CD8-positive, alpha-beta memory T cell (primary cell): ENCODE measurements at regions not wholly inside any gene's neighbourhood (a gene's known extent, or its start where the extent isn't known, plus 50 kb on each side); places are given as distances from the start of the nearest gene placed in this dataset.
A peak's percentile ranks its signal among the peaks of the same experiment; 100 is the strongest.
"Not testable (repeated sequence)": the region's sequence is repeated elsewhere in the genome, so short reads cannot be mapped to it uniquely, and the experiment has no call there.

Source experiments
- CTCF ChIA-PET: fragments of 350-600 bp; sonication (Branson Sonifier 250); formaldehyde crosslinking; loops from one replicate; lab custom pipeline; 2021; ENCODE audit warnings: antibody characterized with exemption; lab: Charles Lee
- POLR2A ChIA-PET: fragments of 350-600 bp; sonication (Branson Sonifier 250); formaldehyde crosslinking; loops from one replicate; lab custom pipeline; 2021; ENCODE audit warnings: antibody characterized with exemption; lab: Charles Lee
- DNase-seq, 5 donors: peaks; one replicate each; pipeline versions ENCODE4 v3.0.0 to v3.0.0-alpha.2; 2020 to 2022; ENCODE audit warnings: mixed read lengths in 1 of 5
- H3K27ac ChIP-seq: one replicate; pipeline ENCODE4 v1.7.0; 2013; ENCODE audit warnings: low read depth, mild to moderate bottlenecking, low read length, moderate library complexity
- H3K27me3 ChIP-seq: 2 replicates; pipeline ENCODE4 v1.7.0; 2013; ENCODE audit warnings: low read length, mild to moderate bottlenecking; ENCODE audit not compliant: insufficient read depth, poor library complexity, severe bottlenecking
- H3K36me3 ChIP-seq: 2 replicates; pipeline ENCODE4 v1.7.0; 2013; ENCODE audit warnings: mild to moderate bottlenecking, low read length, moderate library complexity; ENCODE audit not compliant: insufficient read depth
- H3K4me1 ChIP-seq: 2 replicates; pipeline ENCODE4 v1.7.0; 2013; ENCODE audit warnings: mild to moderate bottlenecking, low read length, moderate library complexity; ENCODE audit not compliant: insufficient read depth
- H3K4me3 ChIP-seq: 2 replicates; pipeline ENCODE4 v1.7.0; 2013; ENCODE audit warnings: mild to moderate bottlenecking, low read length
- H3K9me3 ChIP-seq: 2 replicates; pipeline ENCODE4 v1.7.0; 2013; ENCODE audit warnings: mild to moderate bottlenecking, low read length
- H3K27ac Mint-ChIP-seq, 8 donors: one replicate each; pipeline ENCODE4 v1.8.0; 2020 to 2021; ENCODE audit warnings: mixed read lengths in 8 of 8, mild to moderate bottlenecking in 6 of 8, inconsistent platforms in 3 of 8, moderate library complexity in 3 of 8
- H3K27me3 Mint-ChIP-seq, 2 donors: one replicate each; pipeline ENCODE4 v1.8.0; 2020 to 2021; ENCODE audit warnings: mixed read lengths in 2 of 2, mild to moderate bottlenecking in 1 of 2, moderate library complexity in 1 of 2
- H3K36me3 Mint-ChIP-seq, 3 donors: one replicate each; pipeline ENCODE4 v1.8.0; 2020 to 2021; ENCODE audit warnings: mixed read lengths in 3 of 3, inconsistent platforms in 1 of 3, mild to moderate bottlenecking in 1 of 3
- H3K4me1 Mint-ChIP-seq, 3 donors: one replicate each; pipeline ENCODE4 v1.8.0; 2020 to 2021; ENCODE audit warnings: mixed read lengths in 3 of 3, inconsistent platforms in 1 of 3, mild to moderate bottlenecking in 1 of 3
- H3K4me3 Mint-ChIP-seq, 7 donors: one replicate each; pipeline ENCODE4 v1.8.0; 2020 to 2021; ENCODE audit warnings: mixed read lengths in 7 of 7, mild to moderate bottlenecking in 6 of 7, moderate library complexity in 4 of 7, inconsistent platforms in 2 of 7
- H3K9me3 Mint-ChIP-seq, 5 donors: one replicate each; pipeline ENCODE4 v1.8.0; 2020 to 2022; ENCODE audit warnings: mixed read lengths in 5 of 5, mild to moderate bottlenecking in 3 of 5, moderate library complexity in 2 of 5, inconsistent platforms in 1 of 5

DNA sequence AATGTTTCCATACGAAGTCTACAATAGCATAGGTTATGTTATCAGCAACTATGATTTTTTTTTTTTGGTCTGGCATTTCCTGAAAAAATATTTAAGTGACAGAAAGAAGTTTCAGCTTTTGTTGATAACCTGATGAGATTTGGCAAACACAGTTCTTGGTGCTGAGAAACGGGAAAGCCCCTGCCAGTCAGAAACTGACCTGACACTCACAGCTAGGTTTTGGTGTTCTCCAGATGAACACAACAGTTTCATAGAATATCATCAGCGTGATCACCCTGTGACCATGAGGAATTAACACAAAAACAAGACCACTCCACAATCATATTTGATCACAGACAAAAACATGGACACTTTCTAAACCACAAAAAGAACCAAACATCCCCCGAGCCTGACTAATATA is 152.5 kb upstream of the DCAF8L1 start:
- no peaks in the 10 kb centered on the region for H3K4me1 ChIP-seq
- H3K4me1 Mint-ChIP-seq = no peaks in the 10 kb centered on the region
- H3K9me3 Mint-ChIP-seq = peaks cover 0 to 7% (median 0%) of the 10 kb centered on the region in 5 donors
- no peak overlapping the region for H3K4me3 Mint-ChIP-seq
- no peaks in the 10 kb centered on the region for H3K27me3 ChIP-seq
- H3K27ac ChIP-seq = no peak overlapping the region
- H3K36me3 ChIP-seq = no peaks in the 10 kb centered on the region
- CTCF ChIA-PET = no interaction called here
- no peaks in the 10 kb centered on the region for H3K36me3 Mint-ChIP-seq
- no peak overlapping the region for H3K4me3 ChIP-seq
- H3K9me3 ChIP-seq = no peaks in the 10 kb centered on the region
- no peak overlapping the region for H3K27ac Mint-ChIP-seq
- peaks cover 0 to 4% of the 10 kb centered on the region in 2 donors for H3K27me3 Mint-ChIP-seq
- DNase-seq = no peak
- POLR2A ChIA-PET = no interaction called here

DNA sequence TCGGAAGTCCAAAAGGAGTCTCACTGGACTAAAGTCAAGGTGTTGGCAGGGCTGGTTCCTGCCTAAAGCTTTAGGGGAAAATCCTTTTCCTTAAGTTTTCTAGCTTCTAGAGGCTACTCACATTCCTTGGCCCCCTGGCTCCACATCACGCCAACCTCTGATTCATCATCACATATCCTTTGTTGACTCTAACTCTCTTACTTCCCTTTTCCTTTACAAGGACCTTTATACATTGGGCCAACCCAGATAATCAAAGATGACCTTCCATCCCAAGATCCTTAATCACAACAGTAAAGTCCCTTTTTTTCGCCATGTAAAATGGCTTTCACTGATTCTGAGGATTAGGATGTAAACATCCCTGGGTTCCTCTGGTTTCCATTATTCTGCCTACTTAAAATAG is 146.4 kb upstream of the DCAF8L1 start:
- H3K27me3 ChIP-seq = no peaks in the 10 kb centered on the region
- no peak overlapping the region for H3K4me3 ChIP-seq
- DNase-seq = no peak
- Mint-ChIP-seq H3K4me1 (no peaks in the 10 kb centered on the region), H3K27ac (no peak overlapping the region), H3K36me3 (no peaks in the 10 kb centered on the region), H3K4me3 (no peak overlapping the region), H3K27me3 (no peaks in the 10 kb centered on the region), H3K9me3 (peaks cover 0 to 11% (median 7%) of the 10 kb centered on the region in 5 donors)
- H3K27ac ChIP-seq = no peak overlapping the region
- H3K4me1 ChIP-seq = no peaks in the 10 kb centered on the region
- ChIA-PET POLR2A (no interaction called here), CTCF (no interaction called here)
- H3K9me3 ChIP-seq = no peaks in the 10 kb centered on the region
- no peaks in the 10 kb centered on the region for H3K36me3 ChIP-seq

GRCh38 chrX:28126886-28127285 is 145.6 kb upstream of the DCAF8L1 start:
- ChIA-PET POLR2A (no interaction called here), CTCF (no interaction called here)
- no peak overlapping the region for H3K4me3 ChIP-seq
- DNase-seq = no peak
- H3K27me3 Mint-ChIP-seq = no peaks in the 10 kb centered on the region
- H3K36me3 ChIP-seq = no peaks in the 10 kb centered on the region
- H3K36me3 Mint-ChIP-seq = no peaks in the 10 kb centered on the region
- H3K27me3 ChIP-seq = no peaks in the 10 kb centered on the region
- H3K27ac ChIP-seq = no peak overlapping the region
- no peak overlapping the region for H3K27ac Mint-ChIP-seq
- peaks cover 0 to 11% (median 7%) of the 10 kb centered on the region in 5 donors for H3K9me3 Mint-ChIP-seq
- H3K4me1 Mint-ChIP-seq = no peaks in the 10 kb centered on the region
- no peaks in the 10 kb centered on the region for H3K9me3 ChIP-seq
- H3K4me1 ChIP-seq = no peaks in the 10 kb centered on the region
- H3K4me3 Mint-ChIP-seq = no peak overlapping the region

DNA sequence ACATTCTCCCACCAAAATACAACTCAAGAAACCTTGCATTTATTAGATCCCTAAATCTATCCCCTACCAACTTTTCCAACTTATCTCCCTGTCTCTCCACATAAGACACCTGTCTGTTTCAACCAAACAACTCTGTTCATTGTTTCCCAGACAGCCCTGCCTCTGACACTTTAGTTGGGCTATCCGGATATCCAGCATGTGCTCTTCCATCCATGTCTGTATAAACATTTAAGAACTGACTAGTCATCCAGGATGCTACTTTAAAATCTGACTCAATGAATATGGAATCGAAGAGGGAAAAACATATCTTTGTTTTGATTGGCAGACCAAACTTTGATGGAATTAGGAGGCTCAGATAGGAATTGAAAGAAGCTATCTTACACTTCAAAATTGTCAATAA is 143.2 kb upstream of the DCAF8L1 start:
- Mint-ChIP-seq H3K9me3 (peaks cover 0 to 9% (median 8%) of the 10 kb centered on the region in 5 donors), H3K27ac (no peak overlapping the region), H3K27me3 (no peaks in the 10 kb centered on the region), H3K36me3 (no peaks in the 10 kb centered on the region), H3K4me1 (no peaks in the 10 kb centered on the region), H3K4me3 (no peak overlapping the region)
- Histone ChIP-seq H3K4me1 (no peaks in the 10 kb centered on the region), H3K9me3 (no peaks in the 10 kb centered on the region), H3K36me3 (no peaks in the 10 kb centered on the region), H3K27me3 (no peaks in the 10 kb centered on the region), H3K27ac (no peak overlapping the region), H3K4me3 (no peak overlapping the region)
- ChIA-PET POLR2A (no interaction called here), CTCF (no interaction called here)
- DNase-seq = no peak

GRCh38 chrX:28120580-28121245 is 139.5 kb upstream of the DCAF8L1 start:
- H3K27me3 ChIP-seq, DNase-seq, POLR2A ChIA-PET, H3K4me1 ChIP-seq, H3K27ac ChIP-seq, H3K9me3 Mint-ChIP-seq, CTCF ChIA-PET, H3K27me3 Mint-ChIP-seq, H3K36me3 Mint-ChIP-seq, H3K4me3 Mint-ChIP-seq, H3K4me1 Mint-ChIP-seq, H3K36me3 ChIP-seq, H3K4me3 ChIP-seq, H3K9me3 ChIP-seq, H3K27ac Mint-ChIP-seq: not testable (repeated sequence)

- no peak for DNase-seq
- H3K4me3 ChIP-seq = no peak overlapping the region
- POLR2A ChIA-PET = no interaction called here
- no peak overlapping the region for H3K27ac ChIP-seq
- Mint-ChIP-seq H3K4me3 (peak overlapping the region in 1 of 7 donors; percentile 2), H3K36me3 (no peaks in the 10 kb centered on the region), H3K4me1 (no peaks in the 10 kb centered on the region), H3K27me3 (no peaks in the 10 kb centered on the region), H3K9me3 (peaks cover 0 to 9% (median 2%) of the 10 kb centered on the region in 5 donors), H3K27ac (no peak overlapping the region)
- no peaks in the 10 kb centered on the region for H3K27me3 ChIP-seq
- CTCF ChIA-PET = no interaction called here
- no peaks in the 10 kb centered on the region for H3K9me3 ChIP-seq
- H3K36me3 ChIP-seq = no peaks in the 10 kb centered on the region
- H3K4me1 ChIP-seq = no peaks in the 10 kb centered on the region
Observed at GRCh38 chrX:28120072-28120471, 138.8 kb upstream of the DCAF8L1 start.

- H3K27ac ChIP-seq = no peak overlapping the region
- peaks cover 0 to 5% (median 2%) of the 10 kb centered on the region in 5 donors for H3K9me3 Mint-ChIP-seq
- no peak overlapping the region for H3K27ac Mint-ChIP-seq
- no peaks in the 10 kb centered on the region for H3K9me3 ChIP-seq
- ChIA-PET CTCF (no interaction called here), POLR2A (no interaction called here)
- H3K36me3 Mint-ChIP-seq = no peaks in the 10 kb centered on the region
- H3K36me3 ChIP-seq = no peaks in the 10 kb centered on the region
- no peak for DNase-seq
- no peaks in the 10 kb centered on the region for H3K4me1 ChIP-seq
- H3K27me3 Mint-ChIP-seq = no peaks in the 10 kb centered on the region
- no peak overlapping the region for H3K4me3 Mint-ChIP-seq
- no peaks in the 10 kb centered on the region for H3K4me1 Mint-ChIP-seq
- H3K27me3 ChIP-seq = no peaks in the 10 kb centered on the region
- no peak overlapping the region for H3K4me3 ChIP-seq
Observed at GRCh38 chrX:28108186-28108945, 127.1 kb upstream of the DCAF8L1 start.

DNA sequence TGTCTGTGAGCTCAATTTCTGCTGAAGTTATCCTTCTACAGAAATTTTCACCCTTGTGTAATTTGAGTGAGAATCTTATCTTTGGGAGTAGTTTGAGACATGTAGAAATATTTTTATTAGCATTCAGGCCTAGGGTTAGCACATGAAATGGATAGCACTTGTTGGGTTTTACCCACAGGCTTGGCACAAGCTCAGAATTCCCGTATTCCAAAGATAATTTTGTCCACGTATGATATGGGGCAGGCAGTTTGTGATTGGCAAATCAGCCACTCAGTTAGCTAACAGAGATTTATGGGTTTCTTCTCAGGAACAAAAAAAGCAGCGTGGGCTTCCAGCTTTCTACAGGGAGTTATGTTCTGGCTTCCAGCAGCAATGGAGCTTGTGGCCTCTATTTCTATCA is 117.9 kb upstream of the DCAF8L1 start:
- Mint-ChIP-seq H3K9me3 (peaks cover 0 to 3% (median 2%) of the 10 kb centered on the region in 5 donors), H3K27ac (no peak overlapping the region), H3K27me3 (peaks cover 0 to 1% of the 10 kb centered on the region in 2 donors), H3K4me3 (no peak overlapping the region), H3K4me1 (no peaks in the 10 kb centered on the region), H3K36me3 (no peaks in the 10 kb centered on the region)
- Histone ChIP-seq H3K4me1 (no peaks in the 10 kb centered on the region), H3K9me3 (no peaks in the 10 kb centered on the region), H3K27ac (no peak overlapping the region), H3K36me3 (no peaks in the 10 kb centered on the region), H3K27me3 (no peaks in the 10 kb centered on the region), H3K4me3 (no peak overlapping the region)
- ChIA-PET POLR2A (no interaction called here), CTCF (no interaction called here)
- no peak for DNase-seq
